ENCODE measurements at regions not wholly inside any gene's neighbourhood (a gene's known extent, or its start where the extent isn't known, plus 50 kb on each side); places are given as distances from the start of the nearest gene placed in this dataset.

DNA sequence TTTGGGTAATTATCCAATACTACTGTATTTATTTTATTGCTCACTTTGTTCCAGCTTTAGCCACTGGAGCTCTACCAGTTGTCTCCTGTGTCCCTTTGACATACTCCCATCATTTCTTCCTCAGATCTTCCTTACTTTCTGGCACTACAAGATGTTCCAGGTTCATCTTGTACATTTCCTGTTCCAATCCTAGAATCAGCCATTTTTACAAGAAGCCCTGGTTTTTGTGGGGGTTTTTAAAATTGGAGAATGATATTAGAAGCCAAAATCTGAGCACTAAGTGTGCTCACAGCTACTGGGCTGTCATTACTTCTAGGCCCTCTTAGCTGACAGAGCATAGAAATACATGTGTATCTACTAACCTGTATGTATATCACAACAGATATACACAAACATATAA lies 164.3 kb downstream of the ZFP36L2 start:
- TF ChIP-seq SIN3A (IDR thresholded peaks at IDR 0.05; ENCODE audit: borderline replicate concordance, insufficient read depth, low read length): no peak
- TF ChIP-seq FOXP2 (optimal IDR thresholded peaks at IDR 0.05; ENCODE audit: borderline replicate concordance, extremely low read depth, extremely low read length, insufficient read depth): no peak
- TF ChIP-seq REST (IDR thresholded peaks at IDR 0.05; ENCODE audit: insufficient read depth in 1 of 2, low read depth in 2 of 2, low read length in 2 of 2): no peak
- no peak for TF ChIP-seq TAF1 (IDR thresholded peaks at IDR 0.05; ENCODE audit: borderline replicate concordance, insufficient read depth, low read length)
- TF ChIP-seq POLR2AphosphoS5 (IDR thresholded peaks at IDR 0.05; ENCODE audit: low read depth, low read length): no peak

GRCh38 chr2:43060390-43061016 lies 165.9 kb downstream of the ZFP36L2 start:
- TF ChIP-seq SIN3A (IDR thresholded peaks at IDR 0.05; ENCODE audit: borderline replicate concordance, insufficient read depth, low read length) (no peak), FOXP2 (optimal IDR thresholded peaks at IDR 0.05; ENCODE audit: borderline replicate concordance, extremely low read depth, extremely low read length, insufficient read depth) (no peak), REST (IDR thresholded peaks at IDR 0.05; ENCODE audit: insufficient read depth in 1 of 2, low read depth in 2 of 2, low read length in 2 of 2) (no peak), POLR2AphosphoS5 (IDR thresholded peaks at IDR 0.05; ENCODE audit: low read depth, low read length) (no peak), TAF1 (IDR thresholded peaks at IDR 0.05; ENCODE audit: borderline replicate concordance, insufficient read depth, low read length) (no peak)

- TF ChIP-seq POLR2AphosphoS5 (IDR thresholded peaks at IDR 0.05; ENCODE audit: low read depth, low read length) (no peak), TAF1 (IDR thresholded peaks at IDR 0.05; ENCODE audit: borderline replicate concordance, insufficient read depth, low read length) (no peak), SIN3A (IDR thresholded peaks at IDR 0.05; ENCODE audit: borderline replicate concordance, insufficient read depth, low read length) (no peak), REST (IDR thresholded peaks at IDR 0.05; ENCODE audit: insufficient read depth in 1 of 2, low read depth in 2 of 2, low read length in 2 of 2) (no peak), FOXP2 (optimal IDR thresholded peaks at IDR 0.05; ENCODE audit: borderline replicate concordance, extremely low read depth, extremely low read length, insufficient read depth) (no peak)
These were observed 167.1 kb downstream of the ZFP36L2 start for GRCh38 chr2:43059183-43059897.

- no peak for TF ChIP-seq POLR2AphosphoS5 (IDR thresholded peaks at IDR 0.05; ENCODE audit: low read depth, low read length)
- TF ChIP-seq SIN3A (IDR thresholded peaks at IDR 0.05; ENCODE audit: borderline replicate concordance, insufficient read depth, low read length): no peak
- TF ChIP-seq TAF1 (IDR thresholded peaks at IDR 0.05; ENCODE audit: borderline replicate concordance, insufficient read depth, low read length): no peak
- no peak for TF ChIP-seq REST (IDR thresholded peaks at IDR 0.05; ENCODE audit: insufficient read depth in 1 of 2, low read depth in 2 of 2, low read length in 2 of 2)
- no peak for TF ChIP-seq FOXP2 (optimal IDR thresholded peaks at IDR 0.05; ENCODE audit: borderline replicate concordance, extremely low read depth, extremely low read length, insufficient read depth)
These were observed 167.7 kb downstream of the ZFP36L2 start for GRCh38 chr2:43058726-43059110.

Data from PFSK-1 (cell line).